ENCODE measurements at regions not wholly inside any gene's neighbourhood (a gene's known extent, or its start where the extent isn't known, plus 50 kb on each side); places are given as distances from the start of the nearest gene placed in this dataset.

GRCh38 chr7:68173513-68173912 lies 1176.9 kb downstream of the TYW1 start:
- no peak for TF ChIP-seq POLR2A (IDR thresholded peaks at IDR 0.05)
- TF ChIP-seq, protein P1, sequence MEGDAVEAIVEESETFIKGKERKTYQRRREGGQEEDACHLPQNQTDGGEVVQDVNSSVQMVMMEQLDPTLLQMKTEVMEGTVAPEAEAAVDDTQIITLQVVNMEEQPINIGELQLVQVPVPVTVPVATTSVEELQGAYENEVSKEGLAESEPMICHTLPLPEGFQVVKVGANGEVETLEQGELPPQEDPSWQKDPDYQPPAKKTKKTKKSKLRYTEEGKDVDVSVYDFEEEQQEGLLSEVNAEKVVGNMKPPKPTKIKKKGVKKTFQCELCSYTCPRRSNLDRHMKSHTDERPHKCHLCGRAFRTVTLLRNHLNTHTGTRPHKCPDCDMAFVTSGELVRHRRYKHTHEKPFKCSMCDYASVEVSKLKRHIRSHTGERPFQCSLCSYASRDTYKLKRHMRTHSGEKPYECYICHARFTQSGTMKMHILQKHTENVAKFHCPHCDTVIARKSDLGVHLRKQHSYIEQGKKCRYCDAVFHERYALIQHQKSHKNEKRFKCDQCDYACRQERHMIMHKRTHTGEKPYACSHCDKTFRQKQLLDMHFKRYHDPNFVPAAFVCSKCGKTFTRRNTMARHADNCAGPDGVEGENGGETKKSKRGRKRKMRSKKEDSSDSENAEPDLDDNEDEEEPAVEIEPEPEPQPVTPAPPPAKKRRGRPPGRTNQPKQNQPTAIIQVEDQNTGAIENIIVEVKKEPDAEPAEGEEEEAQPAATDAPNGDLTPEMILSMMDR (IDR thresholded peaks at IDR 0.05): no peak
